ENCODE measurements at regions not wholly inside any gene's neighbourhood (a gene's known extent, or its start where the extent isn't known, plus 50 kb on each side); places are given as distances from the start of the nearest gene placed in this dataset.

DNA sequence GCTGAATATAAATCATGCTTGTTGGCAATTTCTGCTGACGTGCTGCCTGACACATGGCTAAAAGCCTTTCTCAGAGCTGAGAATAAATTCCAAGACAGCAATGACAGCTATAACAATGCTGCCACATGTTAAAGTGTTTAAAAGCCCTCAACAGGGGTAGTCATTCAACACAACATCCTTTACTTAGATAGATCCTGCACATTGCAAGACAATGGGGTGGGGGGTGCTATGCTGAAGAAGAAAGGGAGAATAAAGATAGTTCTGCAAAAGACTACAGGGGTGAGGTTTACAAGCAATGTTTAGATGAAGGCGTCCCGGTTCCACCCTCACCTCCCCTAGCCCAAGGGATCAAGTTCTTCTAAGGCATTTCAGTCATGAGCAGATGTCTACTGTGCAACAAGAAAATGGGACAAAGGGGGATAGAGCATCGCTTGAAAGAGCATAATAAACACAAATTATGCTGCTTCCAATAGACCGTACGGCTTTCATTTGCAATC is 291.0 kb upstream of the ACVR2A start:
- no peak for DNase-seq (ENCODE audit: low read depth in 2 of 2)

- no peak for DNase-seq (ENCODE audit: low read depth in 2 of 2)
Observed at GRCh38 chr2:147550995-147551731, 293.7 kb upstream of the ACVR2A start.

GRCh38 chr2:147549054-147549453 is 295.8 kb upstream of the ACVR2A start:
- no peak for DNase-seq (ENCODE audit: low read depth in 2 of 2)

GRCh38 chr2:147548451-147548850 is 296.4 kb upstream of the ACVR2A start:
- no peak for DNase-seq (ENCODE audit: low read depth in 2 of 2)

DNA sequence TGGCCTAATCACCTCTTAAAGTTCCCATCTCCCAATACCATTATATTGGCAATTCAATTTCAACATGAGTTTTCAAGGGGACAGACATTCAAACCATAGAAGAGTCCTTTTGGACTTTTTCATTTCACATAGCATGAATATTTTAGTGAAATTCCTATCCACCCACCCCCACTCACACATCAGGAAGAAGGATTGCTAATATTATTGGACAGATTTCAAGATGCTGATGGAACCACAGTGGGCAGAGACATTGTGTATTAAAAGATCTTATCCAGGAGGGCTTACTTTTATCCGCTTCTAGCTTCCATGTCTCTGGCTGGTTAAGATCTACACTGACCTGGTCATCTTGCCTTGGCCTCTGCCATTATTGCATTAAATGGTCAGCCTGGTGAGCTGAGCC is 297.4 kb upstream of the ACVR2A start:
- no peak for DNase-seq (ENCODE audit: low read depth in 2 of 2)

GRCh38 chr2:147546109-147546508 is 298.7 kb upstream of the ACVR2A start:
- no peak for DNase-seq (ENCODE audit: low read depth in 2 of 2)

DNA sequence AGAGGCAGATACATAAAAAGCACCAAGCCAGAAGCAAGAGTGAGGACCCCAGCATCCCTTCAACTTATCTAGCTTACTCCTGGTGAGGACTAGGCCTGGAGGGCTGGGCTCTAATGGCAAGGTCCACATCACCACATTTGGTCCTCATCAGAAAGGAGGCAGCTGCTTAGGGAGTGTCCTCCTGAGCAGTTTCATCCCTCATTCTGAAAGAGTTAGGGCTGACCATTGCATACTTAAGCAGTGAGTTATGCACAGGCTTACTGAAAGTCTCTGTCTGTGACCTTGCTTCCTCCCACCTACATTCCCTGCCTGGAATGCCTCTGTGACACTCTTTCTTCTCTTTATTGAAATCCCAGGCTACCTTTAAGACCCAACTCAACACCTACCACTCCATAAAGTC is 301.8 kb upstream of the ACVR2A start:
- DNase-seq (ENCODE audit: low read depth in 2 of 2): no peak

- no peak for DNase-seq (ENCODE audit: low read depth in 2 of 2)
Observed at GRCh38 chr2:147542351-147542750, 302.5 kb upstream of the ACVR2A start.

DNA sequence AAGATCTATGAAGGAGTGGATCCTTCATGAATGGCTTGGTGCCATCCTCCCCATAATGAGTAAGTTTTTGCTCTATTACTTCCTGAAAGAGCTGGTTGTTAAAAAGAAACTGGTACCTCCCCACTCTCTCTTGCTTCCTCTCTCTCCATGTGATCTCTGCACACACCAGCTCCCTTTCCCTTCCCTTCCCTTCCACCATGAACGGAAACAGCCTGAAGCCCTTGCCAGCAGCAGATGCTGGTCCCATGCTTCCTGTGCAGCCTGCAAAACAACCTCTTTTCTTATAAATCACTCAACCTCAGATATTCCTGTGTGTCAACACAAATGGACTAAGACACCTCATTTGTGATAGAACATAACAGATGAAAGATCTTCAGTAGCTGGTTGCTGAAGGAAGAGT is 303.5 kb upstream of the ACVR2A start:
- no peak for DNase-seq (ENCODE audit: low read depth in 2 of 2)

DNA sequence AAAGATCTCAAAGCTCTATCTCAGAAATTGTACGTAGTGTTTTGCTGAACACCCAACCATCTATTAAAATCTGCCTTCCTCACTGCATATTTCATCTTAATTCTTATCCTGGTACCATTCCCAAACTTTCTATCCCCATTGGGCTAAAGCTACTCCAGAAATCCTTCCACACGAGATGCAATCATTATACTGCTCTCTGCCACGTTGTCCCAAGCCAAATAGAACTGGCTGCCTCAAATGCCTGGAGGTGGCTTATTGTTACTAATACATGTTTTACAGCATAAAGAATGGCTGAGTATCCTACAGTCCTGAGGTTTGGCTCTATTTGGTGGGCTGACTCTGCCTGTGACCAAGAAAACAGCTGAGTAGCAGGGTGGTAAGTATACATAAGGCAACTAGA is 306.0 kb upstream of the ACVR2A start:
- no peak for DNase-seq (ENCODE audit: low read depth in 2 of 2)

DNA sequence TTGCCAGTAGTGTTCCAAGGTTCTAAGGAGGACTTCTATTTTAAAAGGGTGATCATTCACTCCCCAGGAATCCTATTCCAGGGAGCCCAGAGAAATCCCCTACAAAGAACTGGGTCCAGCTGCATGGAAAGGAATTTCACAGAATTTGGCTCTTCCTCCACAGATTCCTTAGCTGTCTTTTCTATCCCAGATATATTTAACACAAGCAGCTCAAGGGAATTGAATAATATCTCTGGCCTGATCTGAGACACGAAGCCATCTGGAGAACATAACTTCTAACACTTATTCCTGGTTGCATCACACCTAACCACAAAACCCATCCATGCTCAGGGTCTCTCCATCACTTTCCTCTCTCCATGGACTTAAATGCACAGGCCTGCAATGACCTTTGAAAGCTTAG is 306.7 kb upstream of the ACVR2A start:
- DNase-seq (ENCODE audit: low read depth in 2 of 2): peak; percentile 84

DNA sequence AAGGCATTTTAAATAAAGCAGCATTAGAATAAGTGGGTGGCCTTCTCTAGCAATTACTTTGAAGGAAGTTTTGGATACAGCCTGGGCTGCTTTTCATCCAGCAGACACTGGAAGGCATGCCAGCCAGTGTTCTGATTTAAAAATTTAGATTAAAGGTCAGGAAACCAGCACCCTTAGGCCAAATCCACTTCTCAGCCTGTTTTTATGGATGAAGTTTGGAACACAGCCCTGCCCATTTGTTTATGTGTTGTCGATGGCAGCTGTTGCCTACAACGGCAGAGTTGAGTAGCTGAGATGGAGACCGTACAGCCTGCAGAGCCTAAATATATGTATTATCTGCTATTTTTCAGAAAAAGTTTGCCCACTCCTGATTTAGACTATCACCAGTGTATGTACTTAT is 313.6 kb upstream of the ACVR2A start:
- DNase-seq (ENCODE audit: low read depth in 2 of 2): no peak

GRCh38 chr2:147530033-147530432 is 314.8 kb upstream of the ACVR2A start:
- DNase-seq (ENCODE audit: low read depth in 2 of 2): no peak

DNA sequence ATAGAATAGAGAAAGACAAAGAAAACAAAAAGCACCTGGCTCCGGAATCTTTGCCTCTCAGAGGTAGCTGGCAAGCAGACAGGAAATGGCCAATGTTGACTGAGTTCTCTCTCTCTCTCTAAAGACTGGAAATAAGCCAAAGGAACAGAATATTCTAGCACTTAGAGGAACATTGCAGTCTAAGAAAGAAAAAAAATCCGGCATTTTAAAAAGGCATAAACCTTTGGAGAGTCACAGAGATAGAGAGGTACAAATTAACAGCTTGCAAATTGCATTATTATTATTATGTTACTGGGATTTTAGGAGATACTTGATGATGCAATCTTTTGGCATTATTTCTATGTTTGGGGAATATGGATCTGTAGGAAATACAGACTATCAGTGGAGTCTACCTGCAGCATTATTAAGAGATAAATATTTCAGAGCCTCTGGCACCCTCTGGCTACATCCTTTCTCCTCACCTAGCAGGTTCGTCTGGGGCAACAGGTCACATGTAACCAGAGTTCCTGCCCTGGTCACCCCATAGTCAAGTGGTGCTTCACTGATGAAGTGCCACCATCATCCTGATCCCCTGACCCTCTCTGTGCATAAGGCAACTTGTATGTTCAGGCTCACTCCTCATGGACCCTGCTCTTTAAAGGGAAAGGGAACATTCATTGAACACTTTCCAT is 318.9 kb upstream of the ACVR2A start:
- no peak for DNase-seq (ENCODE audit: low read depth in 2 of 2)

GRCh38 chr2:147524912-147525311 is 319.9 kb upstream of the ACVR2A start:
- DNase-seq (ENCODE audit: low read depth in 2 of 2): no peak

- no peak for DNase-seq (ENCODE audit: low read depth in 2 of 2)
Observed at GRCh38 chr2:147523415-147523814, 321.4 kb upstream of the ACVR2A start.

GRCh38 chr2:147521936-147522335 is 322.9 kb upstream of the ACVR2A start:
- DNase-seq (ENCODE audit: low read depth in 2 of 2): no peak

- no peak for DNase-seq (ENCODE audit: low read depth in 2 of 2)
Observed at GRCh38 chr2:147520817-147521216, 324.0 kb upstream of the ACVR2A start.

GRCh38 chr2:147519178-147519577 is 325.7 kb upstream of the ACVR2A start:
- no peak for DNase-seq (ENCODE audit: low read depth in 2 of 2)

DNA sequence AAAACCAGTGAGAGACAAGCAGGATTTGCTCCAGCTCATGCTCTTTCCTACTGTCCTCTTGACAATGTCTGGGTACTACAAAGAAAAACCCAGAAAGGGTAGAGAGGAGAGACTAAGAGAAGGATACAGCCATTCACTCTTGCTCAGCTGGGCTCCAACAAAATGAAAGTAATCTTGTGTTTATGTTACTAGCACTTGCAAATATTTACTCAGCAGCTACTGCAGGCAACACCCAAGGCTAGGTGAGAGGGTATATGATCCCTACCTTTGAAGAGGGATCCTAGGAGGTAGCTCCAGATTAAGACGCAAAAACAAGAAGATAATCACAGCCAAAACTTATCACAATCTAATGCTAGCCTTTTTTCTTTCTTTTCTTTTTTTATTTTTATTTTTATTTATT is 329.6 kb upstream of the ACVR2A start:
- no peak for DNase-seq (ENCODE audit: low read depth in 2 of 2)

DNA sequence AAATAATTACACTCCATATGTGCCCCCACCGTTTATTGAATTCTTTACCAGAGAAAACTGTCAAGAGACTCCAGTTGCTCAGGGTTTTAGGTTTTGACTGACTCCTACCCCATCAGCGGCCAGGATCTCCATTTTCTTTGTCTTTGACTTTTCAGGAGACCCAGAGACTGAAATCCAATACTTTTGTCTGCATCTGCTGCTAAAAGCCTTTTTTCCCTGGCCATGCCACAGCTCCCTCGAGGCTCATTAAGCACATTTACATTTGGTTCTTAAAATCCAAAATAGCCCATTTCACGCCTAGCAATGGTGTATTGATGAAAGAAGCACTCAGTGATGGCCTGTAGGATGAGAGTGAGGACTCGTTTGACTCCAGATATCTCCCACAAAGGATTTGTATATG is 332.6 kb upstream of the ACVR2A start:
- DNase-seq (ENCODE audit: low read depth in 2 of 2): no peak

DNA sequence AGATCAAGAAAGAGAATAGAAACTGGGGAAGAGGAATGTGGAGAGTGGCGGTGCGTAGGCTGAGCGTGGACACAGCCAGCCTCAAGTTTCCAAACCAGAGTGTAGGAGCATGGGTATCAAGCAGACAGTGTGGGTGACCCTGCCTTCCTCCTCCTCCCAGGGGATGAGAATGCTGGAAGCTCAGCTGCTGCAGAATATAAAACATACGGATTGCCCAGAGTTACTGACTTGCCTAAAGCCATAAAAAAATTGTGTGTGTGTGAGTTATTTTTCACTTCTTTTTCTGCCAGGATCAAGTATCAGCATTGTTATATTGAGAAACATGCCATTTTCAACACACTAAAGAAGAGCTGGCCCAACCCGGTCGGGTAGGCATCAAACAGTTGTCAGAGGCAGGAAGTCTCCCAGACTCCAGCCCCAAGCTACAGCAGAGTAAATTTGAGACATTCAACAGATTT is 333.3 kb upstream of the ACVR2A start:
- DNase-seq (ENCODE audit: low read depth in 2 of 2): peak; percentile 10 to 14

GRCh38 chr2:147509821-147510220 is 335.0 kb upstream of the ACVR2A start:
- no peak for DNase-seq (ENCODE audit: low read depth in 2 of 2)
